HCT116 (cell line): ENCODE measurements at regions not wholly inside any gene's neighbourhood (a gene's known extent, or its start where the extent isn't known, plus 50 kb on each side); places are given as distances from the start of the nearest gene placed in this dataset.

Source experiments
- ATAC-seq: fragments of 200-7000 bp; cut with Tn5 transposase; 2 replicates; pipeline ENCODE4 v1.9.1; 2020; ENCODE audit warnings: mild to moderate bottlenecking, moderate library complexity
- BruUV-seq: library from RNA; stranded (reverse); fragments of 400-500 nt; replicated peaks from 2 replicates; lab custom pipeline; 2021; lab: Mats Ljungman, UMichigan
- CTCF ChIA-PET: fragments of 300-600 bp; sonication (Branson Sonifier 250); formaldehyde crosslinking; loops from one replicate; lab custom pipeline; 2021; ENCODE audit warnings: antibody characterized with exemption; lab: Charles Lee
- POLR2A ChIA-PET: fragments of 300-600, 350-600 bp; sonication (Branson Sonifier 250); formaldehyde crosslinking; loops from one replicate; lab custom pipeline; 2021; ENCODE audit warnings: antibody characterized with exemption; lab: Charles Lee
- RAD21 ChIA-PET, 2 experiments: fragments of 300-600 bp; sonication (Branson Sonifier 250); formaldehyde crosslinking; loops; one replicate each; lab custom pipeline; 2023; ENCODE audit warnings: low total read pairs in 2 of 2; ENCODE audit not compliant: uncharacterized antibody in 2 of 2, unreplicated experiment in 2 of 2, low non-redundant PET in 1 of 2; lab: Charles Lee
- DNase-seq: peaks from one replicate; pipeline ENCODE4 v3.0.0-alpha.2; 2010; ENCODE audit warnings: low read depth, low spot score
- H2AFZ ChIP-seq: fragments of 200-600 bp; shearing (Covaris generic), sonication (generic); 2 replicates; pipeline ENCODE4 v1.6.1; 2017; ENCODE audit warnings: low read depth, mixed run types, mixed read lengths, antibody characterized with exemption, low read length; ENCODE audit not compliant: poor library complexity, severe bottlenecking
- H3K27ac ChIP-seq: 2 replicates; pipeline ENCODE4 v1.5.1; 2012; ENCODE audit warnings: low read depth, low read length
- H3K27me3 ChIP-seq: fragments of 200-600 bp; sonication (generic); 2 replicates; pipeline ENCODE4 v1.6.1; 2016; ENCODE audit warnings: mixed run types, low read length, mixed read lengths; ENCODE audit not compliant: insufficient read depth
- H3K36me3 ChIP-seq, 2 experiments: fragments of 200-500 bp in 1 of 2; fragments of 200-600 bp in 1 of 2; sonication (Bioruptor generic) in 1 of 2; sonication (generic) in 1 of 2; 2 replicates each; pipeline versions ENCODE4 v1.5.1 to v1.6.1; 2014 to 2016; ENCODE audit warnings: low read length in 2 of 2, inconsistent platforms in 1 of 2, mixed read lengths in 1 of 2, mixed run types in 1 of 2; ENCODE audit not compliant: insufficient read depth in 2 of 2, control insufficient read depth in 1 of 2
- H3K4me1 ChIP-seq, 2 experiments: fragments of 200-600 bp in 1 of 2; sonication (generic) in 1 of 2; 2 replicates each; pipeline versions ENCODE4 v1.5.1 to v1.6.1; 2012 to 2017; ENCODE audit warnings: low read length in 2 of 2, inconsistent platforms in 1 of 2, mild to moderate bottlenecking in 1 of 2, mixed read lengths in 1 of 2, mixed run types in 1 of 2, moderate library complexity in 1 of 2; ENCODE audit not compliant: insufficient read depth in 2 of 2, control insufficient read depth in 1 of 2
- H3K4me2 ChIP-seq: fragments of 200-600 bp; sonication (generic); 2 replicates; pipeline ENCODE4 v1.6.1; 2017; ENCODE audit warnings: mixed run types, low read length, mixed read lengths
- H3K4me3 ChIP-seq, 2 experiments: fragments of 200-600 bp in 1 of 2; sonication (generic) in 1 of 2; replicated peaks in 1 of 2; 2 replicates each; pipeline ENCODE4 v1.5.1; 2011 to 2016; ENCODE audit warnings: low read length in 2 of 2, control low read depth in 1 of 2, low read depth in 1 of 2, mild to moderate bottlenecking in 1 of 2, mixed read lengths in 1 of 2, mixed run types in 1 of 2
- H3K79me2 ChIP-seq: fragments of 200-600 bp; sonication (generic); 2 replicates; pipeline ENCODE4 v1.6.1; 2017; ENCODE audit warnings: mild to moderate bottlenecking, mixed run types, low read length, moderate library complexity, mixed read lengths; ENCODE audit not compliant: insufficient read depth
- H3K9ac ChIP-seq: fragments of 200-600 bp; sonication (generic); 2 replicates; pipeline ENCODE4 v1.6.1; 2016; ENCODE audit warnings: low read length, mixed read lengths
- H3K9me2 ChIP-seq: fragments of 200-600 bp; sonication (generic), shearing (Covaris generic); 2 replicates; pipeline ENCODE4 v1.6.1; 2017; ENCODE audit warnings: mixed run types, mild to moderate bottlenecking, moderate library complexity; ENCODE audit not compliant: insufficient read depth
- H3K9me3 ChIP-seq, 2 experiments: fragments of 200-500 bp in 1 of 2; fragments of 200-600 bp in 1 of 2; sonication (Bioruptor generic) in 1 of 2; sonication (generic) in 1 of 2; 2 replicates each; pipeline ENCODE4 v1.6.1; 2014 to 2017; ENCODE audit warnings: low read length in 2 of 2, mixed read lengths in 2 of 2, inconsistent platforms in 1 of 2, low read depth in 1 of 2, mild to moderate bottlenecking in 1 of 2, mixed run types in 1 of 2, moderate library complexity in 1 of 2; ENCODE audit not compliant: control insufficient read depth in 1 of 2, insufficient read depth in 1 of 2
- H4K20me1 ChIP-seq: fragments of 200-600 bp; sonication (generic), shearing (Covaris generic); 2 replicates; pipeline ENCODE4 v1.6.1; 2017; ENCODE audit warnings: mixed run types, mild to moderate bottlenecking, moderate library complexity; ENCODE audit not compliant: insufficient read depth
- CTCF ChIP-seq, 3 experiments: fragments of 200-600 bp in 1 of 3; sonication (generic) in 1 of 3; IDR thresholded peaks in 2 of 3; conservative IDR thresholded peaks in 1 of 3; 2 replicates each; pipeline ENCODE4 v1.5.1; 2012 to 2017; ENCODE audit warnings: low read depth in 2 of 3, low read length in 2 of 3, antibody characterized with exemption in 1 of 3, borderline replicate concordance in 1 of 3, control low read depth in 1 of 3, mild to moderate bottlenecking in 1 of 3, mixed read lengths in 1 of 3, mixed run types in 1 of 3, moderate library complexity in 1 of 3; ENCODE audit not compliant: insufficient read depth in 1 of 3
- EGR1 ChIP-seq: IDR thresholded peaks from 2 replicates; pipeline ENCODE4 v1.6.1; 2012; ENCODE audit warnings: low read depth
- EZH2phosphoT487 ChIP-seq: fragments of 200-600 bp; IDR thresholded peaks from 2 replicates; pipeline ENCODE4 v1.6.1; 2018; ENCODE audit warnings: antibody characterized with exemption, borderline replicate concordance
- JUND ChIP-seq: IDR thresholded peaks from 2 replicates; pipeline ENCODE4 v1.6.1; 2012
- MAX ChIP-seq: IDR thresholded peaks from 2 replicates; pipeline ENCODE4 v1.6.1; 2012
- POLR2A ChIP-seq: IDR thresholded peaks from 2 replicates; pipeline ENCODE4 v1.7.0; 2011; ENCODE audit warnings: borderline replicate concordance; ENCODE audit not compliant: insufficient read depth, insufficient read length; ENCODE audit errors: extremely low read depth
- POLR2AphosphoS5 ChIP-seq: IDR thresholded peaks from 2 replicates; pipeline ENCODE4 v1.6.1; 2011; ENCODE audit warnings: mild to moderate bottlenecking, low read depth, low read length, moderate library complexity
- RAD21 ChIP-seq: IDR thresholded peaks from 2 replicates; pipeline ENCODE4 v1.6.1; 2012; ENCODE audit warnings: low read depth, mild to moderate bottlenecking
- REST ChIP-seq: IDR thresholded peaks from 2 replicates; pipeline ENCODE4 v1.6.1; 2012; ENCODE audit warnings: low read depth
- SIN3A ChIP-seq: IDR thresholded peaks from 2 replicates; pipeline ENCODE4 v1.6.1; 2012; ENCODE audit warnings: low read depth
- SP1 ChIP-seq: IDR thresholded peaks from 2 replicates; pipeline ENCODE4 v1.6.1; 2012; ENCODE audit warnings: low read depth
- SRF ChIP-seq: IDR thresholded peaks from 2 replicates; pipeline ENCODE4 v1.6.1; 2012; ENCODE audit warnings: low read depth
- TCF7L2 ChIP-seq: IDR thresholded peaks from 2 replicates; pipeline ENCODE4 v1.7.0; 2011; ENCODE audit warnings: borderline replicate concordance, inconsistent platforms; ENCODE audit not compliant: insufficient read depth, insufficient read length; ENCODE audit errors: extremely low read depth
- YY1 ChIP-seq: IDR thresholded peaks from 2 replicates; pipeline ENCODE4 v1.6.1; 2011; ENCODE audit warnings: low read length, low read depth, moderate library complexity, mild to moderate bottlenecking; ENCODE audit not compliant: insufficient replicate concordance; ENCODE audit errors: extremely low read depth
- ZBTB33 ChIP-seq: IDR thresholded peaks from 2 replicates; pipeline ENCODE4 v1.6.1; 2011; ENCODE audit warnings: mild to moderate bottlenecking, low read length, moderate library complexity; ENCODE audit not compliant: insufficient replicate concordance; ENCODE audit errors: extremely low read depth
- ZFX ChIP-seq: fragments of 450-650 bp; IDR thresholded peaks from 2 replicates; pipeline ENCODE4 v1.6.1; 2017
- ZNF274 ChIP-seq: fragments of 200-500 bp; sonication (Bioruptor generic); IDR thresholded peaks from 2 replicates; pipeline ENCODE4 v1.6.1; 2014; ENCODE audit warnings: mild to moderate bottlenecking, low read depth, low read length, inconsistent platforms
- intact Hi-C: fragments of 100-400 bp; cut with micrococcal nuclease; formaldehyde crosslinking; loops from 2 replicates; pipeline ENCODE4 v1.10.0; 2022

- Histone ChIP-seq H3K9ac (no peak overlapping the region), H3K9me2 (no peaks in the 10 kb centered on the region), H3K9me3 (no peaks in the 10 kb centered on the region), H2AFZ (no peak overlapping the region), H3K36me3 (no peaks in the 10 kb centered on the region), H3K79me2 (no peaks in the 10 kb centered on the region), H3K4me1 (no peaks in the 10 kb centered on the region), H3K4me2 (no peak overlapping the region), H3K4me3 (no peak overlapping the region), H3K27me3 (peaks cover 67% of the 10 kb centered on the region), H4K20me1 (no peaks in the 10 kb centered on the region), H3K27ac (no peak overlapping the region)
- ChIA-PET RAD21 (no interaction called here), POLR2A (no interaction called here), CTCF (no interaction called here)
- TF ChIP-seq ZFX (no peak), SP1 (no peak), JUND (no peak), ZNF274 (no peak), EZH2phosphoT487 (no peak), POLR2A (no peak), SIN3A (no peak), SRF (no peak), YY1 (no peak), MAX (no peak), CTCF (IDR thresholded peaks at IDR 0.05 in 2 of 3, conservative IDR thresholded peaks at IDR 0.05 in 1 of 3; ENCODE audit: borderline replicate concordance in 1 of 3, insufficient read depth in 1 of 3, low read depth in 2 of 3, low read length in 2 of 3) (no peak), POLR2AphosphoS5 (no peak), EGR1 (no peak), TCF7L2 (no peak), REST (no peak), ZBTB33 (no peak), RAD21 (no peak)
- BruUV-seq, result no TSS peak
- intact Hi-C loops, result no loop called here
- ATAC-seq, result no peak
- no peak for DNase-seq
These were observed 248.3 kb downstream of the MIAT start for GRCh38 chr22:26905640-26906039.
